ENCODE measurements at regions not wholly inside any gene's neighbourhood (a gene's known extent, or its start where the extent isn't known, plus 50 kb on each side); places are given as distances from the start of the nearest gene placed in this dataset.
"Not testable (repeated sequence)": the region's sequence is repeated elsewhere in the genome, so short reads cannot be mapped to it uniquely, and the experiment has no call there.

- H3K27ac ChIP-seq (ENCODE audit: low read depth, low read length): no peak overlapping the region
- WGBS, 3 donors: 62 to 79% (median 72%) methylated on average over 6 of the region's 6 CpGs
Measured at GRCh38 chr2:207337234-207338219, 171.8 kb upstream of the KLF7 start.

DNA sequence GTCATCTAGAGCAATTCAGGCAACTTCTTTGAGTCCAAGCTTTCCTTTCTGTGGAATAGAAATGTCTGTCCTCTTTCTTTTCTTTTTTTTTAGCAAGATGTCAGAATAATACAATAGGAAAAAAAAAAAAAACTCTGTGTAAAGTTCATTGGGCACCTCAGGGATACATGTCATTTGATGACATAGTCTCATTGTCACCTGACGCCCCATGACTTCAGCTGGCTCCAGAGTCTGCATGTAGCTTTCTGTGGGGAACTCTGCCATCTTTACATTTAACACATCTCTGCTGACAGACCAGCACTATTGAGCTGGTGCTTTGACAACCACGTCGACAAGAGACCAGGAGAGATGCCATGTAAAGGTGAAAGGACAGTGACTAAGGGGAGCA, 172.5 kb upstream of the KLF7 start:
- 63 to 90% (median 85%) methylated on average over 3 of the region's 3 CpGs for WGBS, 3 donors
- H3K27ac ChIP-seq (ENCODE audit: low read depth, low read length): no peak overlapping the region

DNA sequence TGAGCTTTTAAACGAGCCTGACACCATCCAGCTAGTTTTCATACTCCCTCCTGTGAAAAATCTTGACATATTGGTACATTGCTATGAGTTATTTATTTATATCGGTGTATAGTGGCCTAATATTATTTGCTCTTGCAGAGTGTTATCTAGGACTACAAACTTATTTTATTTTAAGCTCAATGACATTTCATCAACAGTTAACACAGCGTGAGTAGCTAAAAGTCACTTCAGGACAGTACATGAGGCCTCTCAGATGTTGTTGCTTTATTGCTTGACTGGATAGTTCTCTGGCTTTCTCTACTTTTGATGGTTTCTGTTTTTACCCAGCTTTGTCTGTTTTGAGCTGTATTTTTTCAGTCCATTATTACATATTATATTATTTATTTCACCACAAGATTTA, 172.9 kb upstream of the KLF7 start:
- no peak overlapping the region for H3K27ac ChIP-seq (ENCODE audit: low read depth, low read length)
- 37 to 85% (median 83%) methylated on average over 3 of the region's 3 CpGs for WGBS, 3 donors

DNA sequence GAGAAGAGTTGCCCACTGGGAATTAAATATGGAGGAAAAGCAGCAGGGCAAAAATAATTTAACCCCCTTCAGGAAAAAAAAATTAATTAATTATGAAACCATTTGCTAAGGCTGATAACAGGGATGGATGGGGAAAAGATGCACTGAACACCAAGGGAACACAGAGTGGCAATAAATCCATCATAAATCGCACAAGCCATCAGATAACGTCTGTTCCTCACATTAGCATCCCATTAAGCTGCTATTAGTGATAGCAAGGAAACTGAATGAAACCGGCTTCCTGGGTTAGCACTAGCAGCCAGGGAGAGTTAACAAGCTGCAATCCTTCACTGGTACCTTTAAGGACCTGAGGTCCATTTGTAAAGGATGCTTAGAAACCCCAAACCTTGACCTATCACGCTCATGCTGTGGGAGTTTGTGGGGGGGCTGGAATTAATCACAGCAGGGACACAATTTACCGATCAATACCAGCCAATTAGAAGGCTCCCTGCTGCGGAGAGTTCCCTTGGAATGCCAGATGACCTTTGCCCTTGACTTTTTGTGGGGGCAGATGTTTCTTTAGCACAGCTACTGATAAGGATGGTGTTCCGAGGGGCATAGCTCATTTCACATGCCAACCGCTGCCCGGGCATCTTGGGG, 175.5 kb upstream of the KLF7 start:
- 22 to 84% (median 82%) methylated on average over 9 of the region's 9 CpGs for WGBS, 3 donors
- H3K27ac ChIP-seq (ENCODE audit: low read depth, low read length): no peak overlapping the region

DNA sequence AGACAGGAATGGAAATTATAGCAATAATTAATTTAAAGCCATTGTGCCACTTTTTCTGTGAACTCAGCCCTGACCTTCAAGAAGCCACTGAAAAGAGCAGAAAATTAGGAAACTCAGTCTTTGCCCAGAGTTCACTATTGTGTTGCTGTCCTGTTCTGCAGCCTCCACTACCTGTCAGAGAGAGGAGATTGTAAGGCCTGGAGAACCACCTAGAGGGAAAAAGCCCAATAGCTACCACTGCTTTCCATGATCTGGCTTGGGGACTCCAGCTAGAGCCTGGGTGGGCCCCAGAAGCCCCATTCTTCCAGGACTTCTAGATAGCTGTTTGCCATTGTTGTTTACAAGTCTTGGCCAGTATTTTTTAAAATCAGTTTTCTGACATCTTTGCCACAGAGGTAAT, 176.1 kb upstream of the KLF7 start:
- no peak overlapping the region for H3K27ac ChIP-seq (ENCODE audit: low read depth, low read length)

DNA sequence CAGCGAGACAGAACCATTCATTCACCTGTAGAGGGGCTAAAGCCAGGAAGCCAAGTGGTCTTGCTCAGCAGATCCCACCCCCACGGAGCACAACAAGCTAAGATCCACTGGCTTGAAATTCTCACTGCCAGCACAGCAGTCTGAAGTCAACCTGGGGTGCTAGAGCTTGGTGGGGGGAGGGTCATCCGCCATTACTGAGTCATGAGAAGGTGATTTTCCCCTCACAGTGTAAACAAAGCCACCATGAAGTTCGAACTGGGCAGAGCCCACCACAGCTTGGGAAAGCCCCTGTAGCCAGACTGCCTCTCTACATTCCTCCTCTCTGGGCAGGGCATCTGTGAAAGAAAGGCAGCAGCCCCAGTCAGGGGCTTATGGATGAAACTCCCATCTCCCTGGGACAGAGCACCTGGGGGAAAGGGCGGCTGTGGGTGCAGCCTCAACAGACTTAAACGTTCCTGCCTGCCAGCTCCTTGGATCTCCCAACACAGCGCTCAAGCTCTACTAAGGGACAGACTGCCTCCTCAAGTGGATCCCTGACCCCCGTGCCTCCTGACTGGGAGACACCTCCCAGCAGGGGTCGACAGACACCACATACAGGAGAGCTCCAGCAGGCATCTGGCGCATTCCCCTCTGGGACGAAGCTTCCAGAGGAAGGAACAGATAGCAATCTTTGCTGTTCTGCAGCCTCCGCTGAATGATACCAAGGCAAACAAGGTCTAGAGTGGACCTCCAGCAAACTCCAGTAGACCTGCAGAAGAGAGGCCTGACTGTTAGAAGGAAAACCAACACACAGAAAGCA, 179.0 kb upstream of the KLF7 start:
- not testable (repeated sequence) for H3K27ac ChIP-seq (ENCODE audit: low read depth, low read length)
- WGBS, 3 donors: 59 to 85% (median 83%) methylated on average over 12 of the region's 12 CpGs

DNA sequence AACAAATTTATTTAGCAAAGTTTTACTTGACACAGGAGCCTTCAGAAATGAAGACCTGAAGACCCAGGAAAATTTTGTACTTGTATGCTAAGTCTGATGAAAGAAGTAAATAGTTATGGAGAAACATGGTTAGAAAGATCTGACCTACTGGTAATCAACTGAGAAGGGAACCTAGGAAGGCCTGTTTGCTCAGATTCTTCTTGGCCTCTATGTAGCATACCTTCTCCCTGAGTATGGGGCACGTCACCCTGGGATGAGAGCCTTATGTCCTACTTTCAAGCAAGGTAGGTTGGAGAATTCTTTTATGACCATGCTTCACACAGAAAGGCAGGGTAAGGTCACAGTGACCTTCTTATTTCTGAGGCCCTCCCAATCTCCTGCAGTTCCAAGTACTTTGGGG, 178.6 kb upstream of the CREB1 start:
- no peak overlapping the region for H3K27ac ChIP-seq (ENCODE audit: low read depth, low read length)
- 44 to 100% (median 88%) methylated on average over 1 of the region's 1 CpG for WGBS, 3 donors

DNA sequence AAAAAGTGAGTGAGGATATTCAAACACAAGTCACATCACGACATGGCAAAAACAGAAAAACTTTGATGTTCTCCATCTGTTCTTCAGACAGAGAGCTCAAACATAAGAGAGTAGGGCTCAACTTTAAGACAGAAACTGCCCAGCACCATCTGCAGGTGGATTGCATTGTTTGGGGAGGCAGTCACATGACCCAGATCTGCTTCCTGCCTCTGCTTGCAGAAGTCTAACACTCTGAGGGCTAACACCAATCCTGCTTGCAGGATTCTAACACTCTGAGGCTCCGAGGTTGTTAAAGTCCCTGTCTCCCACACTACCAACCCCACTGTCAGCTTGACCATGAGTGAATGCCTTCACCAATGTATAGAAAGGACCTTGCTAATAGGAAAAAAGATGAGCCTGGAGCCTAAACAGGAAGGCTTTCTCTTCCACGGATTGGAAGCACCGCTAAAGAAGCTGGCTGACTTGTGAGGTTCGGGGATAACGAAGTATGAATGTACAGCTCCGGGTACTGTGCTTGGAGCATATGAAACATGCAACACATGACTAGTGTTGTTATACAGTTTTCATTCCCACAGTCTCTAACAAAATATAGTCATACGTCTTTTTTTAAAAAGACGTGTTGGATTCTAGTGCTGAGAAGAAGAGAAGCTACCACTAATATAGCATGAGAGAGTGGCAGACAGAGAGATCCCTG, 176.6 kb upstream of the CREB1 start:
- no peak overlapping the region for H3K27ac ChIP-seq (ENCODE audit: low read depth, low read length)
- WGBS, 3 donors: 73 to 88% (median 78%) methylated on average over 9 of the region's 9 CpGs

DNA sequence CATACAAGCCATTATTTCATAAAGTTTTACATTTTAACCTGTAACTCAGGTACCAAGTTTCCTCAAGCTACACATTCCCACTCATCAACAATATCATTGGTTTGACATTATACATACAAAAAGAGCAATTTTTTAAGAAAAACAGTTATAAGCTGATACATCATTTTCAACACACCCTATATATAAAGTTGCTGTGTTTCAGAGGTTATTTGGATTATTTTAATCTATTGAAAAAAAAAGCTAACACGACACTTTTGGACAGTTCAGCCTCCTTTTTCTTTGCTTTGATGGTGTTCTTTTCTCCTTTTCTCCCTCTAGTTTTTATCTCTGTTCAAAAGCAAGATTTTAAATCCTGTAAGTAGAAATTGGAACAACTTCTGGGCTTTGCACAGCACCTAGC, 175.9 kb upstream of the CREB1 start:
- WGBS, 3 donors: 53 to 88% (median 81%) methylated on average over 1 of the region's 1 CpG
- H3K27ac ChIP-seq (ENCODE audit: low read depth, low read length): no peak overlapping the region

- no peak overlapping the region for H3K27ac ChIP-seq (ENCODE audit: low read depth, low read length)
- 56 to 88% (median 83%) methylated on average over 1 of the region's 1 CpG for WGBS, 3 donors
Measured at GRCh38 chr2:207354462-207354861, 175.3 kb upstream of the CREB1 start.

- WGBS, 3 donors: 12 to 68% (median 66%) methylated on average over 1 of the region's 1 CpG
- H3K27ac ChIP-seq (ENCODE audit: low read depth, low read length): no peak overlapping the region
Measured at GRCh38 chr2:207356567-207356966, 173.2 kb upstream of the CREB1 start.

DNA sequence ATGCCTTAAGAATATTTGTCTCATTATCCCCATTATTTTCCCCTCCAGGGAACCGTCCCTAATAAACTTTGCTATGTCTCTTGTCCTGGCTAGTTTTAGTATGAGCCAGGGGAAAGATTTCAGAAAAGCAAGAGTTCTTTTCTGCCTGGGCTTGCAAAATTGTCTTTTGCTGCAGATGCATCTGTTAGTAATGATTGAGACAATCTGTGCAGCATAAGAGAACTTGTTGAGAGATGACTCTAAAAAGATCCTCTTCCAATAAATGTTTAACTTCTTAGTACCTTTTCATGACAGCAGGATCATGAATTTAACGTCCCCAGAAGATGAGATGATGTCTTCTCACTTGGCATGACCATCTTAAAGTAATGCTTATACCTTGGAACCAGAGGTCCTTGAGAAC, 172.5 kb upstream of the CREB1 start:
- WGBS, 3 donors: 56 to 89% (median 71%) methylated on average over 2 of the region's 2 CpGs
- no peak overlapping the region for H3K27ac ChIP-seq (ENCODE audit: low read depth, low read length)

DNA sequence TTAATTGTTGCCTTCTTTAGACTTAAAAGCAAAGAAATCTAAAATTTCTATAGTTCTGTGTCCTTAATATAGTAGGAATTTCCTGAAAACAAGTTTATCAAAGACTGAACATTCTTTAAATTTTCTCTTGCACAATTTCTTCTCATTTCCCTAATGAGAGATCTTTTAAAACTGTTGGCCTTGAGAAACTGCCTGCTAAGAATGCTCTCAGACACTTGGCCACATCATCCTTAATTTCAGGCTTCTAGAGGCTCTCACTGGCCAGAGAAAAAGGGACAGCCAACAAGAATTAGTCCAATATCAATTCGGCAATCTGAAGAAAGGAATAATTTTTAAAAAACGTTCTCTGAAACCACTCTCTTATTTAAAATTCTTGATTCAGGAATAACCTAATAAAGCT, 167.0 kb upstream of the CREB1 start:
- 64 to 69% (median 65%) methylated on average over 2 of the region's 2 CpGs for WGBS, 3 donors
- H3K27ac ChIP-seq (ENCODE audit: low read depth, low read length): no peak overlapping the region

DNA sequence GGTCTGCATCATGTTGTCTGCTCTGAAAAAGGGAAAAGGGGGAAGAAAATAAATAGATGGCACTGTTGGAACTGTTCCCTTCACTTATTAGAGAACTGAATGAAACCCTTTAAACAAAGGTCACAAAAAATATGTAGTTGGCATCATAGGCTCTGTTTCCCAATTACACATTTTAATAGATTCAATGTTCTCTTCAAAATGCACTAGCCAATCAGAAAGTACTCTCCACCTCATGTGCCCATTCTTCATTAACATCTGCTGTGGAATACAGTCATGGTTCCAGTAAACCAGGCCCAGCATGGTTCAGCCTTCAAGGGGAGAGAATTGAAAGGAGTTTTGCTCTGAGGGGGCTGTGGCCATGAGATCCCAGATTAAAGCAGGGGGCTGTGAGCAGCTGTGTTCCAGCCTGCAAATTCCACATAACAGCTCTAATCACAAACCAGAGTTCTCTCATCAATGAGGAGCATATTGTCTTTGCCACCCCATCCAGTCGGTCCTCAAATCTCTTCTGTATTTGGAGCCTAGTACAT, 165.9 kb upstream of the CREB1 start:
- 83 to 97% (median 86%) methylated on average over 1 of the region's 1 CpG for WGBS, 3 donors
- H3K27ac ChIP-seq (ENCODE audit: low read depth, low read length): no peak overlapping the region

DNA sequence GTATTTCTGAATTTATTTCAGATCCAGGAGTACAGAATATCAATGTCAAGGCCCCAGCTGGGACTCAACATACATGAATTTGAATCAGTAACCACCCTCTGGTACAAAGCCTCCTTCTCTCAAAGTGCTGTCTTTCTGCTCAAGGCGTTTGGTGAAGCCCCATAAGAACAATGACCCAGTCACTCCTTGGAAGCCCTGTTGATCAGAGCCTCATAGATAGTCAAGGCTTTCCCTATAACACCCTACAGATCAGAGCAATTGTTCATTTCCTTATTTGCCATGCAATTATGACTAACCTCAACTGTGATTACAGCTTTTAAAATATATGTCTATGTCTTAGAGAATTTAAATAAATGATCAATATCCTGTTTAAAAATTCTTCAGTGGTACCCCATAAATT, 159.1 kb upstream of the CREB1 start:
- H3K27ac ChIP-seq (ENCODE audit: low read depth, low read length): no peak overlapping the region
- WGBS, 3 donors: 50 to 94% (median 83%) methylated on average over 1 of the region's 1 CpG

- H3K27ac ChIP-seq (ENCODE audit: low read depth, low read length): no peak overlapping the region
Measured at GRCh38 chr2:207371877-207372276, 157.9 kb upstream of the CREB1 start.

DNA sequence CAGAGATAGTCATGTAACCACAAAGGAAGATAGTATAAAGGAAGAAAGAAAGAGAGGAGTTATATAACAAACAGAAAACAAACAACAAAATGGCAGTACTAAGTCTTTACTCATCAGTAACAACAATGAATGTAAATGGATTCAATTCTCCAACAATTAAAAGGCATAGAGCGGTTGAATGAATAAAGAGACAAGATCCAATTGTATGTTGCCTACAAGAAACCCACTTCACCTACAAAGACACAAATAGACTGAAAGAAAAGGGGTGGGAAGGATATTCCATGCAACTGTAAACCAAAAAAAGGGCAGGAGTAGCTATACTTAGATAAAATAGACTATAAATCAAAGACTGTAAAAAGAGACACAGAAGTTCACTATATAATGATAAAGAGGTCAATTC, 157.3 kb upstream of the CREB1 start:
- 70 to 92% (median 81%) methylated on average over 1 of the region's 1 CpG for WGBS, 3 donors
- no peak overlapping the region for H3K27ac ChIP-seq (ENCODE audit: low read depth, low read length)

DNA sequence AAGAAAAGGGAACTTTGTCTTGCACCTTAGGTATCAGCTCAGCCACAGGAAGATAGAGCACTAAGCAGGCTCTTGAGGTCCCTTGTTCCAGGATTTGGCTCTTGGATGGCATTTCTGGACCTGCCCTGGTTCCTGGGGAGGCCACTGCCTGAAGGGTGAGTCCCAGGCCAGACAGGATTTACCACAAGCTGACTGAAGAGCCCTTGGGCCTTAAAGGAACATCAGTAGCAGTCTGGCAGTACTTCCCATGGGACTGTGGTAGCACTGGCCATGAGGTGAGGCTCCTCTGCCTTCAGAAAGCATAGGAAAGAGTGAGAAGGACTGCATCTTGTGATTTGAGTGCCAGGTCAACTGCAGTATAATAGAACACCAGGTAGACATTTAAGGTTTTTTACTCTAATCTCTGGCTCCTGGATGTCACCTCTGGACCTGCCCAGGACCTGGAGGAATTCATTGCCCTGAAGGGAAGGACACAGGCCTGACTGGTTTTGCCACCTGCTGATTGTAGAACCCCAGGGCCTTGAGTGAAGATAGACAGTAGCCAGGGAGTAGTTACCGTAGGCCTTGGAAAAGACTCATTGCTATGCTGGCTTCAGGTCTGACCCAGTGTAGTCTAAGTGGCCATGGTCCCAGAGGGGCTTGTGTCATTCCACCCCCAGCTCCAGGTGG, 154.4 kb upstream of the CREB1 start:
- 88 to 100% (median 100%) methylated on average over 1 of the region's 1 CpG for WGBS, 3 donors
- no peak overlapping the region for H3K27ac ChIP-seq (ENCODE audit: low read depth, low read length)

Measured in adipose tissue (tissue), 3 donors.